Activated naive CD4-positive, alpha-beta T cell treated with anti-CD3 and anti-CD28 coated beads for 36 hours (primary cell): ENCODE measurements at regions not wholly inside any gene's neighbourhood (a gene's known extent, or its start where the extent isn't known, plus 50 kb on each side); places are given as distances from the start of the nearest gene placed in this dataset.

Experiments
- CTCF ChIA-PET: fragments of 350-600 bp; sonication (Branson Sonifier 250); formaldehyde crosslinking; loops from one replicate; lab custom pipeline; 2021; ENCODE audit warnings: antibody characterized with exemption; lab: Charles Lee
- DNase-seq: peaks from one replicate; pipeline ENCODE4 v3.0.0-alpha.2; 2020
- H3K27ac Mint-ChIP-seq: one replicate; pipeline ENCODE4 v1.8.0; 2021; ENCODE audit warnings: mild to moderate bottlenecking, mixed read lengths
- H3K27me3 Mint-ChIP-seq: one replicate; pipeline ENCODE4 v1.8.0; 2021; ENCODE audit warnings: low read depth, mixed read lengths
- H3K36me3 Mint-ChIP-seq: one replicate; pipeline ENCODE4 v1.8.0; 2021; ENCODE audit warnings: low read depth, mixed read lengths
- H3K4me1 Mint-ChIP-seq: one replicate; pipeline ENCODE4 v1.8.0; 2021; ENCODE audit warnings: low read depth, mixed read lengths
- H3K4me3 Mint-ChIP-seq: one replicate; pipeline ENCODE4 v1.8.0; 2021; ENCODE audit warnings: mild to moderate bottlenecking, moderate library complexity, mixed read lengths
- H3K9me3 Mint-ChIP-seq: one replicate; pipeline ENCODE4 v1.8.0; 2021; ENCODE audit warnings: mixed read lengths
- intact Hi-C: fragments of 100-400 bp; cut with micrococcal nuclease; formaldehyde crosslinking; loops from one replicate; pipeline ENCODE4 v1.15.1; 2023

DNA sequence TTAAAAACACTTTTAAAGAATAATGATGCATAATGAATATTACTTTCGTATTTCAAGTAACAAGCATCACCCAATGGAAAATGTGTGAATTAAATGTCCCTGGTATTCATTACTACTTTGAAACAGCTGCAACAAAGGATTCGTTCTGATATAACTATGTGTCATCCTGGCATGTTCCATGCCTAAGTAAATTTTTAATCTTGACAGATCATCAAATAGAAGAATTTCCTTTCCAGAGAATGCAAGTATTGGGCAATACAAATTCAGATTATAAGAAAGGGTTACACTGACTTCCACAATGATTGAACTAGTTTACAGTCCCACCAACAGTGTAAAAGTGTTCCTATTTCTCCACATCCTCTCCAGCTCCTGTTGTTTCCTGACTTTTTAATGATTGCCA, 105.3 kb downstream of the SPCS3 start:
- intact Hi-C loops = no loop called here
- Mint-ChIP-seq H3K4me1 (no peaks in the 10 kb centered on the region), H3K27ac (no peak overlapping the region), H3K36me3 (no peaks in the 10 kb centered on the region), H3K9me3 (no peaks in the 10 kb centered on the region), H3K27me3 (peaks cover 3% of the 10 kb centered on the region), H3K4me3 (no peak overlapping the region)
- DNase-seq = no peak
- CTCF ChIA-PET = no interaction called here

DNA sequence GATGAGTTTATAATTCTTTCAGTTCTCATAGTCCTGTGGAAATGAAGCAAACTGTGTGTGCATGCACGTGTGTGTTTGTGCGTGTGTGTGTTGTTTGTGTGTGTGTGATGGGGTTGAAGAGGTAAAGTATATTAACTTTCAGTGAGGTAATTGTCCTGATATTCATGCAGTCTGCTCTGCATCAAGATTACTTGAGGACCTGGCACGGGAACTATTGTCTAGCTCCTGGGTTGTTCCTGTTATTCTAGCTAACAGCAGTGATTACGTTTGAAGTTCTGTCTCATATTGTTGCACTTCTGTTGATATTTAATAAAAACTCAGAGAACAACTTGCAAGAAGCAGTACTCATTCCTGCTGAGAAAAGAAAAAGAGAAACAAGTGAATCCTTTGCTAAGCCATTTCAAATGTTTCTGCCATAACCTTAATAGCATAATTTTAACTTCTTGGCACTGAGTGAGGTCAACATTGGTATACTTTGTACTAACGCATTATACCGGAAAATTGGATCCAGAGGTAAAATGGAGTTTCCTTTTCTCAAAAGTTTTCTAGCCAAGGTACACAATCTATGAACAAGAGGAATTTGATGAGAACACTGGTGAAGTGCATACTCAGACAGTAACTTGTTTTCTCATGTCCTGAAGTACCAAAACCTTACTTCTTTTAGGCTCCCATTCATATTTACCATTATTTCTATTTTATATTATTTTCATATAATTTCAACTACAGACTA, 113.2 kb downstream of the SPCS3 start:
- H3K4me1 Mint-ChIP-seq = peaks cover 3% of the 10 kb centered on the region
- intact Hi-C loops = no loop called here
- no peaks in the 10 kb centered on the region for H3K9me3 Mint-ChIP-seq
- no peaks in the 10 kb centered on the region for H3K36me3 Mint-ChIP-seq
- H3K27ac Mint-ChIP-seq = no peak overlapping the region
- H3K27me3 Mint-ChIP-seq = peaks cover 7% of the 10 kb centered on the region
- DNase-seq = no peak
- no peak overlapping the region for H3K4me3 Mint-ChIP-seq
- CTCF ChIA-PET = no interaction called here

DNA sequence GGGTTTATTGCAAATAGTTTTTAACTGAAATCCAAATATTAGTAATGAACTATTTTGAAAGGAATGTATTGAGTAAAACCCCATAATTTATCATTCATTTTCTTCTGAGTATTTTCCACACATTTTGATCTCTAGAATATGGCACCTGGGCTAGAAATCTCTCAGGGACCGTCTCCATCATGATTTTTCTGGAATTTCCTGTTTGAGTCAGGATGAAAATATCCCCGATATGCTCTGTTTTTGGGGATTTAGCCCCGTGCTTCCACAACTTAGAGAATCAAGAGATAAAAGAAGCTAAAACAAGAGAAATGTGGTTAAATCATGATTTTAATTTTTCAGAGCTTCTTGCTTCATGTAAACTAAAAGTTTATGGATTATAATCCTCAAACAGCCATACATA, 114.2 kb downstream of the SPCS3 start:
- H3K4me1 Mint-ChIP-seq = peaks cover 3% of the 10 kb centered on the region
- H3K36me3 Mint-ChIP-seq = no peaks in the 10 kb centered on the region
- CTCF ChIA-PET = no interaction called here
- no peak overlapping the region for H3K4me3 Mint-ChIP-seq
- no peaks in the 10 kb centered on the region for H3K9me3 Mint-ChIP-seq
- intact Hi-C loops = no loop called here
- H3K27ac Mint-ChIP-seq = no peak overlapping the region
- peaks cover 7% of the 10 kb centered on the region for H3K27me3 Mint-ChIP-seq
- no peak for DNase-seq

DNA sequence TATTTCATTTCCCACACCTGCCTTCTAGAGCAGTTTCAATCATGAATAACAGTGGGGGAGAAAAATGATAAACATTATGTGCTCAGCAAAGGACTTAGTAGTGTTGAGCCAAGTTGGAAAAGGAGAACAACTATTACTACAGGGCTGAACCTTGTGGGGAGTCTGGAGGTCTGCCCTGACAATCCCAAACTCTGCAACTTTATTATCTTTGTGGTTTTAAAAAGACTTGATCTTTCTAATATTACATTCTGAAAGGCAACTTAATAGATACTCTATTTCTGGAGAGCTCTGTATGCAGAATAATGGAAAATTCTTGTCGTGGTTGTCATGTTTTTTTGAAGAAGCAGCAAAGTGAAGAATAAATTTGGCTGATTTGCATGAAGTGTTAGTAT, 116.1 kb downstream of the SPCS3 start:
- Mint-ChIP-seq H3K4me3 (no peak overlapping the region), H3K9me3 (no peaks in the 10 kb centered on the region), H3K27me3 (no peaks in the 10 kb centered on the region), H3K4me1 (peaks cover 3% of the 10 kb centered on the region), H3K27ac (no peak overlapping the region), H3K36me3 (no peaks in the 10 kb centered on the region)
- DNase-seq = no peak
- intact Hi-C loops = no loop called here
- CTCF ChIA-PET = no interaction called here

DNA sequence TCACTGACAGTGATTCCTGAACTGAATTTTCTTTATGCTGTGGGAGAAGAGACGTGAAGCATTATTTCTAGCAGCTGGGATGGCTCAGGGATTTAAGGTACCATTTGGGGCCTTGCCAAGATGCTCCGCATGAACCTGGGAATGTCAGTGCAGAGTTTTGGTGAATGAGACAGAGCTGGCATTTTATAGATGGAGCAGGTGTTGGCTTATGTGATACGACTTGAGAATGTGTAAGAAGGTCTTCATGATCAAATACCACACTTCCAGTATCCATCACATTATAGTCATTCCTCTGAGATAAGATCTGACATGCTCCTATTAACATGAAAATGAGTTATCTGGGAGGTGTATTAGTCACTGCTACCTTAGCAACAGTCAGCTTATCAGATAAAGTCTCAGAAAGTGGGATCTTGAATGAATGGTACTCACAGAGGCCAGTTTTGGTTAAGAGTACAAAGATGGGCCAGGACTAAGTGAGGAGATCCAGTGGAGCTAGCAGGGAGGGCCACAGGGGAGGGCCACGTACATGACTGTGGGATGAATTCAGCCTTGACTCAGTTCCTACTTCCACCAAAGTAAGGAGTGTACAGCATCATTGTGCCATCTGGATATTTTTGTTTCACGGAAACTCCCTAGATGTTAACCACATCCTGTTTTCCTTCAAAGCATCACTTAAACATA, 116.7 kb downstream of the SPCS3 start:
- CTCF ChIA-PET = no interaction called here
- Mint-ChIP-seq H3K4me1 (peaks cover 3% of the 10 kb centered on the region), H3K36me3 (no peaks in the 10 kb centered on the region), H3K27me3 (no peaks in the 10 kb centered on the region), H3K9me3 (no peaks in the 10 kb centered on the region), H3K4me3 (no peak overlapping the region), H3K27ac (no peak overlapping the region)
- DNase-seq = no peak
- intact Hi-C loops = no loop called here

DNA sequence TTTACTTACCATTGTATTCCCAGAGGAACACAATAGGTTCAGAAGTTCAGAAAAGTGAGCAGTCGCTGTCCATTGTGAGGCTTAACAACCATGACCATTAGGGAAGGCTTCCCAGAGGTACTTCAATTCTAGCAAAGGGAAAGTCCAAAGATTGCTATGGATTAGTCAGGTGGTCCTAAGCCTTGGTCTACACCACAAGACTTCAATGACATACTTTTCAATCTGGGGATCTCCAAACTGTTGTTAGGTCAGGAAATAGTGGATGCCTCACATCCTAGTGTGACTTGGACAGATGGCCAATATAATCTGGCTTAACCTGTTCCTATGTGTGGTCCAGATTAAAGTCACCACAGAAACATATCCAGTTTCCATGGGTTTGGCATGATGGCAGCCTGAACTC, 118.0 kb downstream of the SPCS3 start:
- Mint-ChIP-seq H3K9me3 (no peaks in the 10 kb centered on the region), H3K4me1 (peaks cover 3% of the 10 kb centered on the region), H3K36me3 (no peaks in the 10 kb centered on the region), H3K4me3 (no peak overlapping the region), H3K27ac (no peak overlapping the region), H3K27me3 (no peaks in the 10 kb centered on the region)
- CTCF ChIA-PET = no interaction called here
- intact Hi-C loops = no loop called here
- DNase-seq = no peak

DNA sequence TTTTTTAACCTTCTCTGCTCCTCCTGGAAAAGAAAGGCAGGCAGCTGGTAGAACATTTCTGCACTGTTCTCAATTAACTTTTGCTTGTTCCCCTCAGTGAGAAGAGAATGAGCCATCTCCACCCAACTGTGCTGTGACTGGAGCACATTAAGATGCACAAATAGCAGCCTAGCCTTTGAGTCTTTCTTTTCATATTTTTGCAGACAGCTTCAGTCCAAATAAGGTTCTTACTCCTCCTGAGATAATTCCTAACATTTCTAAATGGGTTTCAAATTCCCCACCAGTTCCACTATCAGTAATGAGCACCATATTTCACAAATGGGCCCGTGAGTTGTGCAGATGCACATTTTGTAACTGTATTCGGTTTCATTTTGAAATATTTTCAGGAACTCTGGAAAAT, 118.6 kb downstream of the SPCS3 start:
- H3K27me3 Mint-ChIP-seq = no peaks in the 10 kb centered on the region
- intact Hi-C loops = no loop called here
- CTCF ChIA-PET = no interaction called here
- no peaks in the 10 kb centered on the region for H3K36me3 Mint-ChIP-seq
- no peaks in the 10 kb centered on the region for H3K9me3 Mint-ChIP-seq
- peaks cover 3% of the 10 kb centered on the region for H3K4me1 Mint-ChIP-seq
- no peak overlapping the region for H3K4me3 Mint-ChIP-seq
- H3K27ac Mint-ChIP-seq = no peak overlapping the region
- no peak for DNase-seq

DNA sequence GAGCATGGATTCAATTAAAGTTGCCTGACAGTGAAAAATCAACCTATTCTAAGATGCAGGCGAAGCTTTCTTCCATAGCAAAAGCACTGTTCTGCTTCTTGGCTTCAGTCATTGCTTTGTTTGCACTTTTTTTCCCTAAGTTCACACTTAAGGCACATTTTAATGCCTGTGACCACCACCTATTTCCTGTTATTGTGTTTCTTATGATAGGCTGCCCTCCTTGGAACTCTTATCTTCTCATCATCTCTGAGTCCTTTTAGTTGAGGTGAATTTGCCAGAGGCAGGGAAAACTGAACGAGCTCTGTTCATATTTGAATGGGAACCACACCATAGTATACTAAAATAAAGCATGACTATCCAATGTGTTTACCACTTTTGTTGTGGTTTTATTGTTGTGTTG, 119.8 kb downstream of the SPCS3 start:
- CTCF ChIA-PET = no interaction called here
- Mint-ChIP-seq H3K4me1 (peaks cover 3% of the 10 kb centered on the region), H3K4me3 (no peak overlapping the region), H3K36me3 (no peaks in the 10 kb centered on the region), H3K9me3 (no peaks in the 10 kb centered on the region), H3K27ac (no peak overlapping the region), H3K27me3 (no peaks in the 10 kb centered on the region)
- intact Hi-C loops = no loop called here
- DNase-seq = no peak

DNA sequence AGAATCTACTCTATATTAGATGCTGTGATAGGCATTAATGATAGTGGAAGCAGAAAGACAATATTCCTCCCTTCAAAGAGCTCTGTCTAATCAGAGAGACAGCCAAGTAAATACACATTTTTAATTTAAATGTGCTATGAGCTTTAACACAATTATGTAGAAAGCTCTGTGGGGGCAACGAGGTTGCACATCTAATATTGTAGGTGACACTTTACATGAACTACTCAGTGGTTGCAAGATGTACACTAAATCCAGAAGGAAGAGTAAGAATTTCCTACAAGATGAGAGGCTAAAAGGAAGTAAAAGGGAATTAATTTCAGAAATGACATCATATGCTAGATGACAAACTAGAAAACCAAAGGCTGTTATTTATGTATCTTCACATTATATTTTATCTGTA, 120.9 kb downstream of the SPCS3 start:
- Mint-ChIP-seq H3K4me3 (no peak overlapping the region), H3K9me3 (no peaks in the 10 kb centered on the region), H3K27me3 (no peaks in the 10 kb centered on the region), H3K4me1 (peaks cover 3% of the 10 kb centered on the region), H3K27ac (no peak overlapping the region), H3K36me3 (no peaks in the 10 kb centered on the region)
- intact Hi-C loops = no loop called here
- DNase-seq = no peak
- CTCF ChIA-PET = no interaction called here

DNA sequence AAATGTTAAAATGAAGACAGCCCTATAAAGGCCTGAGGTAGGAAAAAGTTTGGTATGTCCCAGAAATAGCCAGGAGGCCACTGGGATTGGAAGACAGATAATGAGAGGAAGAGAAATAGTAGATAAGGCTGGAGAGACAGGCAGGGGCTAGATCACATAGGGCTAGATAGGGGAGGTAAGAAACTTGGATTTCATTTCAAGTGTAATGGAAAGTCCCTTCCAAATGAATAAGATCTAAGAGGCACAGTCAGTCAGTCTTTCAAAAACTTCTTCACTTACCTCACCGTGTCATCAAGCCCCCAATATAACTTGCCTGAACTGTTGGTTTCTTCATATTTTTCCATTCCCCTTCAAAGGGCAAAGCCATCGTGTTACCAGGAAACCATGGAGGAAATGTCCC, 121.8 kb downstream of the SPCS3 start:
- H3K4me1 Mint-ChIP-seq = peaks cover 2% of the 10 kb centered on the region
- no peaks in the 10 kb centered on the region for H3K36me3 Mint-ChIP-seq
- H3K27ac Mint-ChIP-seq = no peak overlapping the region
- DNase-seq = no peak
- intact Hi-C loops = no loop called here
- CTCF ChIA-PET = no interaction called here
- no peaks in the 10 kb centered on the region for H3K9me3 Mint-ChIP-seq
- H3K27me3 Mint-ChIP-seq = no peaks in the 10 kb centered on the region
- no peak overlapping the region for H3K4me3 Mint-ChIP-seq

DNA sequence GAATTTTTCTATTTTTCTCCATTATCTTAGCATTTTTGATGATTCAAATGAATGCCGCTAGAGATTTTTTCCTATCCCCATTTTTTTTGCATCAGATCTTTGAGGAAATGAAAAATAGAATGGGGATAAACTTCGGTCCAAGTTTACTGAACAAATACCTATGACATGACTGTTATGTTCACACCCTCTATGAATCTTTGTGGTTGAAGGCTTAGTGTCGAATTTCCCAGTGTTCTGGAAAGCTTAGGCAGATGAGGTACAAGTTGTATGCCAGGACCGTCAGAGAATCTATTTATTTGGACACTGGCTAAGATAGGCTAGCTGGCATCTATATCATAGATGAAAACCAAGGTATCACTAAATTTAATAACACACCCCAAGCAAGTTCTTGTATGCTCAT, 123.4 kb downstream of the SPCS3 start:
- Mint-ChIP-seq H3K4me3 (no peak overlapping the region), H3K27me3 (no peaks in the 10 kb centered on the region)
- intact Hi-C loops = no loop called here

DNA sequence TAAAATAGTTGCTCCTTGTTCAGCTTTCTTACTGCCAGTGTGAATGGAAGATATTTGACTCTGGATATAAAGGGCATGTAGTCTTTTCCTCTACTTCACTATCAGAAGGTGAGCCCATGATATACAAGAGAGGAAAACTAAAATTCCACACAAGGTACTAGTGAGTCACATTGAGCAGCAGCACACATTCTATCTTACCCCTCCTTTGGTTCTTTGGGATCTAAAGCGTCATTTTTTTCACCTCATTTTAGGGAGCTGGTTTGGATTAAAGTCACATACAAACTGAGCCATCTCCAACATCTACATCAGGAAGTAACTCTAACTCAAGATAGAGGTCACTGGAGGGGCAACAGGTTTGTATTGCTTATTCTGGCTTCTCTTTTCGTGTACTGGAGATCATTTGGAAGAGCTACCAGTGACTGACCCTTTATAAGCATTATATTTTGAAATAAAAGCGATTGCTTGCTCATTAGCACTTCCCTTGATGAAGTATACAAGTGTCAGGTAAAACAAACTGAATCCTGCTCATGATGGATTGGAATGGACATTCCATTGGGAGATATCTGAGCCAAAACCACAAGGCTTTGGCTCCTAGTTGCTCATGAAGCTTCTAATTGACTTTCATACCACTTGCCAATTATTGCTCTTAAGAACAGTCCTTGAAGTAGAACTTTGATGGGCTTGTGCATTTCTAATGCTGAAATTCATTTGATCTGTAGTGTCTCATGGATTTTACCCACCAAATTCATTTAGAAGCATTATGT, 124.1 kb downstream of the SPCS3 start:
- H3K9me3 Mint-ChIP-seq = no peaks in the 10 kb centered on the region
- CTCF ChIA-PET = no interaction called here
- no peak for DNase-seq
- no peak overlapping the region for H3K27ac Mint-ChIP-seq
- no peak overlapping the region for H3K4me3 Mint-ChIP-seq
- H3K36me3 Mint-ChIP-seq = no peaks in the 10 kb centered on the region
- intact Hi-C loops = no loop called here
- no peaks in the 10 kb centered on the region for H3K4me1 Mint-ChIP-seq
- no peaks in the 10 kb centered on the region for H3K27me3 Mint-ChIP-seq

More for the DNA sequence above, 123.4 kb downstream of the SPCS3 start:
- CTCF ChIA-PET = no interaction called here
- Mint-ChIP-seq H3K27ac (no peak overlapping the region), H3K4me1 (no peaks in the 10 kb centered on the region), H3K9me3 (no peaks in the 10 kb centered on the region), H3K36me3 (no peaks in the 10 kb centered on the region)
- DNase-seq = no peak

DNA sequence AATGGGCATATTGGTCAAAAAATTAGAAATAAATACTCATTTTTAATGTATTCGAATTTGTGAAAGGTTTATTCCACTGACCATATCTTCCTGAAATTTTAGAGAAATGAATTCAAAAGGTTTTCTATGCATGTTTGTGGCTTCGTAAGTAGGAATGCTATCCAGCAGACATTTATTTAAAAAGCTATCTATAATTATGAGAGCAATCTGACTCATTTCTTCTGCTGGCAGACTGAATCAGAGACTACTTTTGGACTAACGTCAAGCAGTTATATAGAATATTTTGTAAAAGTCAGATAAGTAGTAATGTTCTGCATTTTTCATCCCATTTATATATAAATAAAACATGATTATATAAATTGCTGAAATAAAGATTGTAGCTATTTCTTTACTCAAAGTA, 125.0 kb downstream of the SPCS3 start:
- intact Hi-C loops = no loop called here
- no peak overlapping the region for H3K27ac Mint-ChIP-seq
- H3K4me1 Mint-ChIP-seq = no peaks in the 10 kb centered on the region
- H3K9me3 Mint-ChIP-seq = no peaks in the 10 kb centered on the region
- CTCF ChIA-PET = no interaction called here
- no peak for DNase-seq
- H3K27me3 Mint-ChIP-seq = no peaks in the 10 kb centered on the region
- no peak overlapping the region for H3K4me3 Mint-ChIP-seq
- H3K36me3 Mint-ChIP-seq = no peaks in the 10 kb centered on the region
